Activated CD4-positive, alpha-beta T cell treated with anti-CD3 and anti-CD28 coated beads, Interleukin-2, amount 50 U/mL, for 4 hours (primary cell): ENCODE measurements at regions not wholly inside any gene's neighbourhood (a gene's known extent, or its start where the extent isn't known, plus 50 kb on each side); places are given as distances from the start of the nearest gene placed in this dataset.
"Not testable (repeated sequence)": the region's sequence is repeated elsewhere in the genome, so short reads cannot be mapped to it uniquely, and the experiment has no call there.

Experiments used
- DNase-seq, 2 experiments: peaks; one replicate each; pipeline ENCODE4 v3.0.0-alpha.2; 2020

DNA sequence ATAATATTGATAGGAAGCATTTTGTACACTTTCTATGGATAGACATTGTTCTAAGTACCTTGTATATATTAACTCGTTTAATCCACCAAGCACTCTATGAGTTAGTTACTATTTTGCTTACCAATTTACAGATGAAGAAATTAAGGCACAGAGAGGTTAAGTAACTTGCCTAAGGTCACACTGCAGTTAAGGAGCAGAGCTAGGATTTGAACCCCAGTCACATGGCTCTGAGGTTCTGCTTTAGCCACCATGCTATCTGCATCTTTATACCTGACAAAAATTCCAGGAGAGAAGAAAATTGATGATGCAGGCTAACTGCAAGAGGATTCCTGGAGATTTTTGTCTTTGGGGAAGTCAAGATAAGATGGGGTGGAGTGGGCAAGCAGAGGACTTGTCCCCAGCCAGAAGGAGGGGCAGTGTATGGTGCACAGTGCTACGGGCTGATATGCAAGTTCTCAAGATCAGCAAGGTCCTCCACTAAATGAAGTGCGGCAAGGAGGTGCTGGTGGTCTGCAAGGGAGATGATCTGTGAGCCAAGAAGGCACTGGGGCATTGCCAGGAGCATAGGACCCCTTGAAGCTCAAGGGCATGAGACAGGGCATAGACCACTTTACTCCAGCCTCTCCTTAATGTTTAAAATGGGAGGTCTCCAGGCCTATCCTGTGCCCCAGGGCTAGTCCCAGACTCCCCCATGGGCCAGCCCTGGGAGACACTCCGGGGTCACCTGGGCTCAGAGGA, 430.6 kb downstream of the RPS24 start:
- no peak for DNase-seq

- no peak for DNase-seq
These were observed 431.2 kb downstream of the RPS24 start for GRCh38 chr10:78464856-78465267.

DNA sequence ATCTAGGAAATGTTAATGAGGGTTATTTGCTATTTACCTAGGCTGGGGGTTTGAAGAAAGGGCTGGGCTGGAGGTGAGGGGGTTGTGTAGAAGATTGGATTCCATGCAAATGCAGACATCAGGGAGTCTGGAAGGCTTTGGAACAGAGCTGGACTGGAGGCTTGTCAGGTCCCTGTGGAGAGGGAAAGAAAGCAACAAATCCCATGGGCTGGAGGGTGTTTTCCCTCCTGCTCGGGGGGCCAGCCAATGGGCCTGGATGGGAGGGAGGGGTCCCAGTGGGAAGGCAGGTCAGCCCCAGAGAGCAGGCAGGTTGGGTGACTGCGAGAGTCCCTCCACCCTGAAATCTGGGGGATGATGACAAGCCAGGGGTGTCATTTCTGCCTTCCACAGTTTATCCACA, 431.8 kb downstream of the RPS24 start:
- no peak for DNase-seq

DNA sequence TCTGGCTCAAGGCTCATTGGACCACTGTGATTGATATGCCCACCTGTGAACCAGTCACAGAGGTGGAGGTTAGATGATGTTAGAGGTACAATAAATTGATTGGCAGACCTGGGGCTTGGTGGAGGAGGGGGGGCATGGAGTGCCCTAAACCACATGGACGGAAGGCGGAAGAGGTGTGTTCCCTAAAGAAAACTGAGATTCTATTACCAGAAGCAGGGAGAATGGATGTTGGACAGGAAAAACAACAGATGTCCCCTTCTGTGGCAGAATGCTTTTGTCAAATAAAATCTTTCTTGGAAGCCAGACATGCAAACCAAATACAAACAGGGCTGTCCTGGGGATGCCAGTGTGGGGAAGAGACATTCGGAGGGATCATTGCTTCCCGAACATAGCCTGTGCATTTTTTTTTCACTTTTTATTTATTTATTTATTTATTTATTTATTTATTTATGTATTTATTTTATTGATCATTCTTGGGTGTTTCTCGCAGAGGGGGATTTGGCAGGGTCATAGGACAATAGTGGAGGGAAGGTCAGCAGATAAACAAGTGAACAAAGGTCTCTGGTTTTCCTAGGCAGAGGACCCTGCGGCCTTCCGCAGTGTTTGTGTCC, 433.9 kb downstream of the RPS24 start:
- no peak for DNase-seq

DNA sequence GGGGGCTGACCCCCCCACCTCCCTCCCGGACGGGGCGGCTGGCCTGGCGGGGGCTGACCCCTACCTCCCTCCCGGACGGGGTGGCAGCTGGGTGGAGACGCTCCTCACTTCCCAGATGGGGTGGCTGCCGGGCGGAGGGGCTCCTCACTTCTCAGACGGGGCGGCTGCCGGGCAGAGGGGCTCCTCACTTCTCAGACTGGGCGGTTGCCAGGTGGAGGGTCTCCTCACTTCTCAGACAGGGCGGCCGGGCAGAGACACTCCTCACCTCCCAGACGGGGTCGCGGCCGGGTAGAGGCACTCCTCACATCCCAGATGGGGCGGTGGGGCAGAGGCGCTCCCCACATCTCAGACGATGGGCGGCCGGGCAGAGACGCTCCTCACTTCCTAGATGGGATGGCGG, 435.1 kb downstream of the RPS24 start:
- DNase-seq = not testable (repeated sequence)

DNA sequence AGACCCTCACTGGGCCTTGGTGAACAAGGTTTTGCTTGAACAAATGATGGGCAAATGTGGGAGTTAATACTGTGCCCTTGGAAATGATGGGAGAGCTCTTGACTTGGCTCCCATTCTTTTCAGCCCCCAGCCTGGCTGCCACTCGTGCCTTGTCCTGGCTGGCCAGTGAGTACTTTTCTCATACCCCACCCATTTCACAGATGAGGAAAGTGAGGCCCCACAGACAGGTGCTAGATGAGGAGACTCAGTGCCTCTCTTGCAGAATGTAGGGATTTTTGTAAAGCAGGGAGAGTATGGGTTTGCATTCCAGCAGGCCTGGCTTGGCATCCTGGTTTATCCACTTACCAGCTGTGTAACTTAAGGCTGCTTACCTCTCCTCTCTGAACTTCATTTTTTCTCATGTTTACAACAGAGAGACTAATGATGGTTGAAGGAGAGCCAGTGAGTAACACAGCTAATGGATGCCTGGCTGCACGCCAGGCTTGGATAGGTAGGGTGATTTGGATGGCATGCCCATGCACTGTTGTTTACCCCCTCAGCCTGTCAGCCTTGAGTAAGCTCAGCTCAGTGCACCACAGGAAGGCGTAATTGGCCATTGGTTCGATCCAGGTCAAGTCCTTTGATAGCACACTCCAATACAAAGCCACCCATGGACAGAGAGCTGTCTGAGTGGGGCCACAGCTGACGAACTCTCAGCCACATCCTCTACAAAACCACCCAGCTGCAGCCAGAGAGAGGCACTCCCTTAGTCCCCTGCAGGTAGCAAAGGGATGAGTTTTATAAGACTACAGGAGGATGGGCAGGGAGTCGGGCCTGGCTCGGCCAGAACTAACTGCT, 436.8 kb downstream of the RPS24 start:
- no peak for DNase-seq

GRCh38 chr10:78471326-78471722, 437.7 kb downstream of the RPS24 start:
- DNase-seq = no peak

- no peak for DNase-seq
These were observed 438.3 kb downstream of the RPS24 start for GRCh38 chr10:78471723-78472550.

DNA sequence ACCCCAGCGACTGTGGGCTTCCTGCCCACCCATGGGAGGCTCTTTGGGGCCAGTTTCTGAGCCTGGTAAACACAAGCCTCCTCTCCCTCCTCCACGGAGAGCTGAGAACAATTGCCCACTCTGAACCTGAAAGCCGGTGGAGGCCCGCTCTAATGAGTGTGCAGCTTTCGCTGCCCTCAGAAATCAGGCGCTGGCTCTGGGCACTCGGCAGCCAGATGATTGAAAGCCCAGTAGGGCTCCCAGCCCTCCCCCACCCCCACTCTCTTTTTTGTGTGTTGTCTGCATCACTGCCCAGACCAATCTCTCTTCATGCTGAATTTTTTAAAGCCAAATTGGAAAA, 438.9 kb downstream of the RPS24 start:
- DNase-seq = no peak

DNA sequence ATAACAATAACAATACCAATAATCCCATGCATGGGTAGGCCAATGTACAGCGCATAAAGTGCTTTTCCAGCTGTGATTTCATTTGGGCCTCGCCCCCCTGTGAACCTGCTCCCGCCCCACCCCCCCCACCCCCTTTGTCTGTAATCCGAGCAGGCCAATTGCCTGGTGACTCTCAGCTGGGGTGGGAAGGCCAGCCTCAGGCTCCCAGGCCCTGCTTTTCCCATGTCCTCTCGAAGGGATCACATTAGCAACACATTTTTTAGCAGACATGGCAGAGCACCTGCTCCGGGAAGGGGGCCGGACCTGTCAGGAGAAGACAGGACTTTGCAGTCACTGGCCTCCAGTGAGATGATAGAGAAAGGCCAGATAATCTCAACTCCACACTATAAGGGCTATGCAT, 439.3 kb downstream of the RPS24 start:
- DNase-seq = no peak

DNA sequence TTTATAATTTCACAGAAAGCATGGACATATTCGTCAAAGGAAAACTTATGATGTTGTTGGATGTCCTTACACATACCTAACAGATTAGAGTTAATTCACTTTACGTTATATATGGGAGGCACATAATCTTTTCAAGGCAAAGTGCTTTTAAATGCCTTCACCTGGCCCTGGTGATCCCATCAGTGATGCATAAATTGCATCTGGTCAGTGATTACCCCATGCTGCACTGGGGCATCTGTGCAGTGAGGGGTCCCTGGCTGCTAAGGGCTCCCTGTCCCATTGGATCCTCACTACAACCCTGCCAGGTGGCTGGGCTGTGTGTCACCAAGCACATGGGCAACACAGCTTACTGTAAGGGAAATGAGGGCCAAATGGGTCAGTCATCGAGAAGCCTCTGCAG, 441.1 kb downstream of the RPS24 start:
- no peak for DNase-seq

- DNase-seq = no peak
These were observed 441.8 kb downstream of the RPS24 start for GRCh38 chr10:78475437-78475836.

DNA sequence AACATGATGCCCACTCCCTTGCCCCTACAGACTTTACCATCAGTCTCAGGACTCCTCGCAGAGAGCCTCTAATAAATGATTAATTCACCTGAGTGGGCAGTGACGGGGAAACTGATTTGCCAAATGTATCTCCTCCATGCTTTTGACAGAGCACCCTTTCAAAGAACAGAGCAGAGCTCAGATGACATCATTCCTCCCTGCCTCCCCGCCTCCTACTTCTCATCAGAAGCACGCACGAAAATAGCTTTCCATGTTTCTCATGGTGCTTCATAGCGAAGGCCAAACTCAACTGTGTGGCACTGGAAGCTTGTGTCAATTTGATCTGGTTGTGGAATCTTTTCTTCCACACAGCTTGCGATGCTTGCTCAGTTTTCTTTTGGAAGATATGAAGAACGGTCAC, 442.5 kb downstream of the RPS24 start:
- no peak for DNase-seq

DNA sequence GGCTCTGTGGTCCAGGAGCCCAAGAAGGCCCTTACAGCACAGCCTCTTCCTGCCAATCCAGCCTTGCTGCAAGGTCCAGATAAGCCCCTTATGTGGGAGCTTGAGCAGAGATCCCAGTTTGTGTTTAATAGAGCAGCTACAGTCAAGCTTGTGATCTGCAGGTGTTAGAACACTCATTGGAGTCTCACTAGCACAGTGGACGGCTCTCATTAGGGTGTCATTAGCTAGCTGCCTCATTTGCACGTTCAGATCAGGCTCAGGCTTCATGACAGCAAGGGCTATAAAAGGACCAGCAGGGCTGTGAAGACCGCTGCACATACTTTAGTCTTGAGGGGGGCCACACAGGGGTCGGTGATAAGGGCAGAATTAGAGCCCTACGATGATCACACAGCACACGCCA, 443.2 kb downstream of the RPS24 start:
- no peak for DNase-seq

GRCh38 chr10:78478919-78479318, 445.3 kb downstream of the RPS24 start:
- DNase-seq = no peak

DNA sequence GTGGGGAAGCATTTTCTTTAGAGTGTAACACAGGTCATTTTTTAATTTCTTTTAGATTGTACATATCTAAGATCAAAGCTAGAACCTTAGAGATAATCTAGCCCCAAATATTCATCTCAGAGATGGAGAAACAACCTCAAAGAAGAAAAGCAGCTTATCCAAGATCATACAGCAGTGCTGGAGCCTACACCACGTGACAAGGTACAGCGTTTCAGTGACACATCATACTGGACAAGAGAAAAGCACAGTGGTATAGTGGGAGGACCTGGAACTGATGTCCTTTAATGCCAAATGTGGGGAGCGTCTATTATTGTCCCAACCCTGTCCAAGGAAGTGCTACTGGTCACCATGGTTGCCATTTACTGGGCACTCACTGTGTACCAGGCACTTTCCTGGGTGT, 445.8 kb downstream of the RPS24 start:
- DNase-seq = no peak

DNA sequence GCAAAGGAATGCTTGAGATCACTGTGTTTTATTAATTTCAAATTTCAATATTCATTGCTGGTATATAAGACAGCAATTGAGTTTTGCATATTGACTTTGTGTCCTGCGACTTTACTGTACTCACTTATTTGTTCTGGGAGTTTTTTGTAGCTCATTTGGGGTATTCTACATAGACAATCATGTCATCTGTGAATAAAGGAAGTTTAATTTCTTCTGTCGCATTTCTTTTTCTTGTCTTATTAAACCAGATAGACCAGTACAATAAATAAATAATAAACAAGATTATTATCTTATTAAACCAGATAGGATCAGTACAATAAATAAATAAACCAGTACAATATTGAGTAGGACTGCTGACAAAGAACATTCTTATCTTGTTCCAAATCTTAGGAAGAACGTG, 448.2 kb downstream of the RPS24 start:
- DNase-seq = no peak

- no peak for DNase-seq
These were observed 450.0 kb downstream of the RPS24 start for GRCh38 chr10:78483641-78484040.

DNA sequence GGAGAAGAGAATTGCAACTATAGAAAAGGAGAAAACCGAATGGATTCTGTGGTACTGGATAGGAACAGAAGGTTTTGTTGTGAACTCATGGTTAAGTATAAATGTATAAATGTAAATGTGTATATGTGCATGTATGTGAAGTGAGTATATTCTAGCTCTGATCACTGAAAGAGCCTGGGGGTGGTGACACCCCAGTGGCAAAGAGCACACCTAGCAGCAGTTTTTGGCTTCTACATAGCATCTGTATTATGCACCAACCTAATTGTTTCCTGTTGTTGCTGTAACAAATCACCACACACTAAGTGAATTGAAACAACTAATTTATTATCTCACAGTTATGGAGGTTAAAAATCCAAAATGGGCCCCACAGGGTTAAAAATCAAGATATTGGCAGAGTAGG, 455.4 kb downstream of the RPS24 start:
- DNase-seq = no peak

DNA sequence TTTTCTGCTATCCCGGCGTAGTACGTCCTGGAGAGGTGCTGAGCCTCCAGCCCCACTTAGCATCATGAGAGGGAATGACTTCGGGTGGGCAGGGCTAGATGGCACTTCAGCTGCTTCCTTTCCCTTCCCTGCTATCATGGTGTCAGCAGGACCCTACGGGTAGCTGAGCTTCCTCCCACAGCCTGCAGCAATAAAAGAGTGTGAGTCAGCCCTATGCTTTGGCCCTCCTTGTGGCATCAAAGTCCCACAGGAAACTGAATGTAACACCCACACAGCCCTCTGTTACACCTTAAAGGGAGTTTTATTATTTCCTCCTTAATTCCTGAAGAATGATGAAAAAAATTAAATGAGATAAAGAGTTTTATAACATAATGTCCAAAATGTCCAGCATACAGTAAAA, 458.1 kb downstream of the RPS24 start:
- no peak for DNase-seq

GRCh38 chr10:78492424-78492823, 458.8 kb downstream of the RPS24 start:
- no peak for DNase-seq

- DNase-seq = no peak
These were observed 460.5 kb downstream of the RPS24 start for GRCh38 chr10:78494179-78494578.

DNA sequence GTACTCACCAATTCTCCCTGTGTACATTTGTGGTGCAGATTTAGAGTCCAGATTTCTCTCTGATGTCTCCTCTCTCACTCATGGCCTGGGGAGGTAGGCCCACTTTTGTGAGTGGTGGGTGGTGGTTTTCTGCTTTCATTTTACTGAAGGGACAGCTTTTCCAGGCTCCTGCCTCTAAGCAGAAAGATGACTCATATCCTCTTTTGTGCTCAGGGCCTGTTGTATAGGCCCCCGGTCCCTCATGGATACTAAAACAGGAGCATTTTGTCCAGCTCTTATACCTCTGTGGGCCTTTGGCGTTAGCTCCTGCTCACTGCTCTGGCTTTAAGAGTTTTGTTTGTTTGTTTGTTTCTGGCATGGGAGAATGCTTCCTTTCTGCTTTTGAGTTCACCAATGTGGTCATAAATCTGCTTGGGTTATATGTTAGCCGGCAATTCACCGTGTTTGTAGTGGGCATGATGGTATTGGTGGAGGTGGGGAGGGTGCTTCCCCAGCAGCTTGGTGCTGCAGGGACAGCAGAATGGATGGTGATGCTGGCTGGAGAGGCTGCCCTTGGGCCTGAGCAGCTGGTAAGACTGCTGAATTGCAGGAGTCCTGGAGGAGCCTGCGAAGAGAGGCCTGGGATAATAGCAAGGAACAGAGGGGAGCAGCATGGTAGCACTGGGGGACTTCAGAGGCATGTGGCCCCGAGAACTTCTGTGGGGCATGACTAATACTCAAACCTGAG, 468.7 kb downstream of the RPS24 start:
- no peak for DNase-seq
